PC-9 (cell line): ENCODE measurements at regions not wholly inside any gene's neighbourhood (a gene's known extent, or its start where the extent isn't known, plus 50 kb on each side); places are given as distances from the start of the nearest gene placed in this dataset.

Experiments used
- BruUV-seq: library from RNA; stranded (reverse); fragments of 400-500 nt; replicated peaks from 2 replicates; lab custom pipeline; 2021; lab: Mats Ljungman, UMichigan
- CTCF ChIA-PET: fragments of 300-600 bp; sonication (Branson Sonifier 250); formaldehyde crosslinking; loops from one replicate; lab custom pipeline; 2022; ENCODE audit warnings: antibody characterized with exemption; lab: Charles Lee
- POLR2A ChIA-PET: fragments of 300-600 bp; sonication (Branson Sonifier 250); formaldehyde crosslinking; loops from one replicate; lab custom pipeline; 2022; ENCODE audit warnings: antibody characterized with exemption; ENCODE audit not compliant: unreplicated experiment; lab: Charles Lee
- DNase-seq, 2 experiments: peaks; one replicate each; pipeline versions ENCODE4 v3.0.0 to v3.0.0-alpha.2; 2015 to 2022; ENCODE audit warnings: mixed read lengths in 1 of 2
- H2AFZ ChIP-seq: fragments of 200-600 bp; sonication (generic); 2 replicates; pipeline ENCODE4 v1.8.1; 2017; ENCODE audit warnings: antibody characterized with exemption
- H3F3A ChIP-seq: fragments of 200-600 bp; sonication (generic); 2 replicates; pipeline ENCODE4 v1.8.1; 2017; ENCODE audit warnings: antibody characterized with exemption, mild to moderate bottlenecking, low read depth; ENCODE audit not compliant: insufficient read depth
- H3K27ac ChIP-seq: fragments of 200-600 bp; sonication (generic); 2 replicates; pipeline ENCODE4 v1.6.1; 2016; ENCODE audit warnings: mixed run types
- H3K27me3 ChIP-seq: fragments of 200-600 bp; sonication (generic); 2 replicates; pipeline ENCODE4 v1.6.1; 2016; ENCODE audit warnings: low read depth, mixed run types; ENCODE audit not compliant: insufficient read depth
- H3K36me3 ChIP-seq: fragments of 200-600 bp; sonication (generic); 2 replicates; pipeline ENCODE4 v1.6.1; 2016; ENCODE audit warnings: low read depth, mixed run types
- H3K4me1 ChIP-seq: fragments of 200-600 bp; sonication (generic); replicated peaks from 2 replicates; pipeline ENCODE4 v1.6.1; 2016; ENCODE audit warnings: mixed run types; ENCODE audit not compliant: insufficient read depth
- H3K4me2 ChIP-seq: fragments of 200-600 bp; sonication (generic); 2 replicates; pipeline ENCODE4 v1.6.1; 2017; ENCODE audit warnings: mixed run types
- H3K4me3 ChIP-seq: fragments of 200-600 bp; sonication (generic); 2 replicates; pipeline ENCODE4 v1.6.1; 2016; ENCODE audit warnings: mixed run types
- H3K79me2 ChIP-seq: fragments of 200-600 bp; sonication (generic); 2 replicates; pipeline ENCODE4 v1.6.1; 2017; ENCODE audit warnings: low read depth, mixed run types
- H3K9me2 ChIP-seq: fragments of 200-600 bp; sonication (generic); 2 replicates; pipeline ENCODE4 v1.8.1; 2017; ENCODE audit warnings: mild to moderate bottlenecking; ENCODE audit not compliant: insufficient read depth
- H3K9me3 ChIP-seq: fragments of 200-600 bp; sonication (generic); 2 replicates; pipeline ENCODE4 v1.8.1; 2016; ENCODE audit warnings: low read depth; ENCODE audit not compliant: insufficient read depth
- H4K20me1 ChIP-seq: fragments of 200-600 bp; sonication (generic); 2 replicates; pipeline ENCODE4 v1.8.1; 2017; ENCODE audit not compliant: insufficient read depth
- CTCF ChIP-seq: fragments of 200-600 bp; sonication (generic); conservative IDR thresholded peaks from 2 replicates; pipeline ENCODE4 v1.6.1; 2017; ENCODE audit warnings: mixed run types, antibody characterized with exemption, mild to moderate bottlenecking, moderate library complexity
- EZH2 ChIP-seq: fragments of 200-600 bp; sonication (generic); IDR thresholded peaks from 2 replicates; pipeline ENCODE4 v1.8.0; 2017; ENCODE audit warnings: antibody characterized with exemption, low read depth
- intact Hi-C: fragments of 100-400 bp; cut with micrococcal nuclease; formaldehyde crosslinking; loops from one replicate; pipeline ENCODE4 v1.10.0; 2022; ENCODE audit not compliant: unreplicated experiment

- no peaks in the 10 kb centered on the region for H3F3A ChIP-seq
- no peaks in the 10 kb centered on the region for H3K36me3 ChIP-seq
- no peak overlapping the region for H3K4me2 ChIP-seq
- no peaks in the 10 kb centered on the region for H3K9me2 ChIP-seq
- ChIA-PET CTCF (no interaction called here), POLR2A (no interaction called here)
- no peak for DNase-seq
- no TSS peak for BruUV-seq
- no peak overlapping the region for H3K27ac ChIP-seq
- H3K27me3 ChIP-seq: no peaks in the 10 kb centered on the region
- no peaks in the 10 kb centered on the region for H3K79me2 ChIP-seq
- TF ChIP-seq EZH2 (no peak), CTCF (no peak)
- H3K4me1 ChIP-seq: no peaks in the 10 kb centered on the region
- no peak overlapping the region for H3K4me3 ChIP-seq
- no peak overlapping the region for H2AFZ ChIP-seq
- intact Hi-C loops: no loop called here
- H4K20me1 ChIP-seq: no peaks in the 10 kb centered on the region
- no peaks in the 10 kb centered on the region for H3K9me3 ChIP-seq
These were observed 646.0 kb upstream of the CXADR start for GRCh38 chr21:16866851-16867250.

GRCh38 chr21:16870103-16870502 lies 642.7 kb upstream of the CXADR start:
- no peaks in the 10 kb centered on the region for H3K27me3 ChIP-seq
- no peak for TF ChIP-seq CTCF
- no peak for TF ChIP-seq EZH2
- no peaks in the 10 kb centered on the region for H3K79me2 ChIP-seq
- intact Hi-C loops: no loop called here
- DNase-seq: no peak
- H3K27ac ChIP-seq: no peak overlapping the region
- ChIA-PET CTCF (no interaction called here), POLR2A (no interaction called here)
- H3K9me2 ChIP-seq: no peaks in the 10 kb centered on the region; the same call in 1 of the 2 replicates
- H4K20me1 ChIP-seq: no peaks in the 10 kb centered on the region
- no peak overlapping the region for H3K4me2 ChIP-seq
- H2AFZ ChIP-seq: no peak overlapping the region
- H3K4me1 ChIP-seq: no peaks in the 10 kb centered on the region
- no peaks in the 10 kb centered on the region for H3F3A ChIP-seq
- H3K4me3 ChIP-seq: no peak overlapping the region
- no TSS peak for BruUV-seq
- no peaks in the 10 kb centered on the region for H3K9me3 ChIP-seq
- no peaks in the 10 kb centered on the region for H3K36me3 ChIP-seq

GRCh38 chr21:16872616-16873015 lies 640.2 kb upstream of the CXADR start:
- BruUV-seq: no TSS peak
- ChIA-PET POLR2A (no interaction called here), CTCF (no interaction called here)
- TF ChIP-seq CTCF (no peak), EZH2 (no peak)
- H3K9me2 ChIP-seq: no peaks in the 10 kb centered on the region; the same call in 1 of the 2 replicates
- no peaks in the 10 kb centered on the region for H3K79me2 ChIP-seq
- no peaks in the 10 kb centered on the region for H3K9me3 ChIP-seq
- no peaks in the 10 kb centered on the region for H3F3A ChIP-seq
- H2AFZ ChIP-seq: no peak overlapping the region
- intact Hi-C loops: no loop called here
- H3K27ac ChIP-seq: no peak overlapping the region
- no peaks in the 10 kb centered on the region for H3K36me3 ChIP-seq
- no peaks in the 10 kb centered on the region for H4K20me1 ChIP-seq
- H3K27me3 ChIP-seq: no peaks in the 10 kb centered on the region
- DNase-seq: no peak
- no peak overlapping the region for H3K4me3 ChIP-seq
- H3K4me1 ChIP-seq: no peaks in the 10 kb centered on the region
- H3K4me2 ChIP-seq: no peak overlapping the region
